ENCODE measurements at regions not wholly inside any gene's neighbourhood (a gene's known extent, or its start where the extent isn't known, plus 50 kb on each side); places are given as distances from the start of the nearest gene placed in this dataset.

DNA sequence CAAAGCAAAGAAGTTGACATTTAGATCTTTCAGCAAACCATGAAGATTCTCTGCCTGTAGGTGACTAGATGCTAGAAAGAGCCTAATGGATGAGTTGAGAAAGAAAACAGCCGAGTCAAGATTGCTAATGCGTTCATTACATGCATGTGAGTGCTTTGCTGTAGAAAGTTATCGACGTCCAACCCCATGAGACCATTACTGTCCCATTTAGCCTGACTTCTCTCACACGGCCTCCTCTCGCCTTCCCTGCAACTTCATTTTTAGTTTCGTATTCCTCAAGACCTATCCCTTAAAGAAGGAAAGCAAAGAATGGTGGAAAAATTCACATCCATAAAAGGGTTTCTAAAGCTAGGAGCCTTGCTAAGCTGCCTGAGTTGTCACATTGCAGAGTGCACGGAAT lies 113.7 kb upstream of the DPP6 start:
- TF ChIP-seq, protein P1, sequence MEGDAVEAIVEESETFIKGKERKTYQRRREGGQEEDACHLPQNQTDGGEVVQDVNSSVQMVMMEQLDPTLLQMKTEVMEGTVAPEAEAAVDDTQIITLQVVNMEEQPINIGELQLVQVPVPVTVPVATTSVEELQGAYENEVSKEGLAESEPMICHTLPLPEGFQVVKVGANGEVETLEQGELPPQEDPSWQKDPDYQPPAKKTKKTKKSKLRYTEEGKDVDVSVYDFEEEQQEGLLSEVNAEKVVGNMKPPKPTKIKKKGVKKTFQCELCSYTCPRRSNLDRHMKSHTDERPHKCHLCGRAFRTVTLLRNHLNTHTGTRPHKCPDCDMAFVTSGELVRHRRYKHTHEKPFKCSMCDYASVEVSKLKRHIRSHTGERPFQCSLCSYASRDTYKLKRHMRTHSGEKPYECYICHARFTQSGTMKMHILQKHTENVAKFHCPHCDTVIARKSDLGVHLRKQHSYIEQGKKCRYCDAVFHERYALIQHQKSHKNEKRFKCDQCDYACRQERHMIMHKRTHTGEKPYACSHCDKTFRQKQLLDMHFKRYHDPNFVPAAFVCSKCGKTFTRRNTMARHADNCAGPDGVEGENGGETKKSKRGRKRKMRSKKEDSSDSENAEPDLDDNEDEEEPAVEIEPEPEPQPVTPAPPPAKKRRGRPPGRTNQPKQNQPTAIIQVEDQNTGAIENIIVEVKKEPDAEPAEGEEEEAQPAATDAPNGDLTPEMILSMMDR (IDR thresholded peaks at IDR 0.05; ENCODE audit: low read depth, low read length, missing input control), result no peak
- TF ChIP-seq, protein P2, sequence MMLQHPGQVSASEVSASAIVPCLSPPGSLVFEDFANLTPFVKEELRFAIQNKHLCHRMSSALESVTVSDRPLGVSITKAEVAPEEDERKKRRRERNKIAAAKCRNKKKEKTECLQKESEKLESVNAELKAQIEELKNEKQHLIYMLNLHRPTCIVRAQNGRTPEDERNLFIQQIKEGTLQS (IDR thresholded peaks at IDR 0.05), result no peak
- TF ChIP-seq, protein P3, sequence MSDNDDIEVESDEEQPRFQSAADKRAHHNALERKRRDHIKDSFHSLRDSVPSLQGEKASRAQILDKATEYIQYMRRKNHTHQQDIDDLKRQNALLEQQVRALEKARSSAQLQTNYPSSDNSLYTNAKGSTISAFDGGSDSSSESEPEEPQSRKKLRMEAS (IDR thresholded peaks at IDR 0.05), result no peak
- TF ChIP-seq YY1 (IDR thresholded peaks at IDR 0.05) (no peak), TAF1 (conservative IDR thresholded peaks at IDR 0.05) (no peak), RXRA (IDR thresholded peaks at IDR 0.05) (no peak), SP1 (IDR thresholded peaks at IDR 0.05) (no peak)
- TF ChIP-seq, protein P4, sequence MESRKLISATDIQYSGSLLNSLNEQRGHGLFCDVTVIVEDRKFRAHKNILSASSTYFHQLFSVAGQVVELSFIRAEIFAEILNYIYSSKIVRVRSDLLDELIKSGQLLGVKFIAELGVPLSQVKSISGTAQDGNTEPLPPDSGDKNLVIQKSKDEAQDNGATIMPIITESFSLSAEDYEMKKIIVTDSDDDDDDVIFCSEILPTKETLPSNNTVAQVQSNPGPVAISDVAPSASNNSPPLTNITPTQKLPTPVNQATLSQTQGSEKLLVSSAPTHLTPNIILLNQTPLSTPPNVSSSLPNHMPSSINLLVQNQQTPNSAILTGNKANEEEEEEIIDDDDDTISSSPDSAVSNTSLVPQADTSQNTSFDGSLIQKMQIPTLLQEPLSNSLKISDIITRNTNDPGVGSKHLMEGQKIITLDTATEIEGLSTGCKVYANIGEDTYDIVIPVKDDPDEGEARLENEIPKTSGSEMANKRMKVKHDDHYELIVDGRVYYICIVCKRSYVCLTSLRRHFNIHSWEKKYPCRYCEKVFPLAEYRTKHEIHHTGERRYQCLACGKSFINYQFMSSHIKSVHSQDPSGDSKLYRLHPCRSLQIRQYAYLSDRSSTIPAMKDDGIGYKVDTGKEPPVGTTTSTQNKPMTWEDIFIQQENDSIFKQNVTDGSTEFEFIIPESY (IDR thresholded peaks at IDR 0.05), result no peak

Measured in liver (tissue), 3 donors.